OCI-LY3 (cell line): ENCODE measurements at regions not wholly inside any gene's neighbourhood (a gene's known extent, or its start where the extent isn't known, plus 50 kb on each side); places are given as distances from the start of the nearest gene placed in this dataset.

Experiments used
- H2AFZ ChIP-seq: fragments of 200-600, 300-600 bp; shearing (Covaris generic); 2 replicates; pipeline ENCODE4 v1.6.0; 2014; ENCODE audit warnings: antibody characterized with exemption, low read depth, low read length
- H3K27ac ChIP-seq: fragments of 200-600, 300-600 bp; sonication (generic); 2 replicates; pipeline ENCODE4 v1.5.1; 2014; ENCODE audit warnings: mild to moderate bottlenecking, low read length, moderate library complexity, mixed read lengths
- H3K27me3 ChIP-seq: fragments of 200-600, 300-600 bp; sonication (generic); 2 replicates; pipeline ENCODE4 v1.6.1; 2014; ENCODE audit warnings: low read depth, low read length, mixed read lengths
- H3K36me3 ChIP-seq: fragments of 200-600, 300-600 bp; sonication (generic); replicated peaks from 2 replicates; pipeline ENCODE3; 2014; ENCODE audit warnings: low read depth, low read length, mixed read lengths
- H3K4me1 ChIP-seq: fragments of 300-600, 200-600 bp; sonication (generic); 2 replicates; pipeline ENCODE4 v1.6.1; 2014; ENCODE audit warnings: low read length, mixed read lengths
- H3K4me2 ChIP-seq: fragments of 200-600, 300-600 bp; sonication (generic); 2 replicates; pipeline ENCODE4 v1.6.1; 2014; ENCODE audit warnings: low read length, mixed read lengths
- H3K4me3 ChIP-seq: fragments of 300-600, 200-600 bp; sonication (generic); 2 replicates; pipeline ENCODE4 v1.5.1; 2014; ENCODE audit warnings: antibody characterized with exemption, mild to moderate bottlenecking, low read length, moderate library complexity
- H3K79me2 ChIP-seq: fragments of 300-600, 200-600 bp; shearing (Covaris generic); 2 replicates; pipeline ENCODE4 v1.6.1; 2014; ENCODE audit warnings: mild to moderate bottlenecking, low read length, mixed read lengths
- H3K9ac ChIP-seq: fragments of 300-600, 200-600 bp; shearing (Covaris generic); 2 replicates; pipeline ENCODE4 v1.6.0; 2014; ENCODE audit warnings: mild to moderate bottlenecking, low read length, moderate library complexity
- H3K9me3 ChIP-seq: fragments of 200-600, 300-600 bp; shearing (Covaris generic); 2 replicates; pipeline ENCODE4 v1.6.1; 2014; ENCODE audit warnings: low read length, mixed read lengths; ENCODE audit not compliant: insufficient read depth
- H4K20me1 ChIP-seq: fragments of 200-600, 300-600 bp; sonication (generic); 2 replicates; pipeline ENCODE4 v1.6.1; 2016; ENCODE audit warnings: low read length, mixed read lengths; ENCODE audit not compliant: insufficient read depth
- CTCF ChIP-seq: fragments of 200-600, 300-600 bp; sonication (generic); IDR thresholded peaks from 2 replicates; pipeline ENCODE4 v1.5.1; 2014; ENCODE audit warnings: antibody characterized with exemption, low read length, low read depth
- EZH2phosphoT487 ChIP-seq: fragments of 200-600 bp; shearing (Covaris generic); IDR thresholded peaks from 2 replicates; pipeline ENCODE4 v1.6.1; 2018; ENCODE audit warnings: antibody characterized with exemption, mixed run types, low read depth

- Histone ChIP-seq H3K27me3 (no peaks in the 10 kb centered on the region), H3K4me2 (no peak overlapping the region), H3K36me3 (no peaks in the 10 kb centered on the region), H3K27ac (no peak overlapping the region), H3K9ac (no peak overlapping the region), H4K20me1 (no peaks in the 10 kb centered on the region), H3K4me3 (no peak overlapping the region), H3K9me3 (no peaks in the 10 kb centered on the region), H3K79me2 (no peaks in the 10 kb centered on the region), H2AFZ (no peak overlapping the region), H3K4me1 (no peaks in the 10 kb centered on the region)
- TF ChIP-seq CTCF (no peak), EZH2phosphoT487 (no peak)
Observed at GRCh38 chr14:97887690-97888089, 1090.5 kb downstream of the VRK1 start.

GRCh38 chr14:97888331-97888730 lies 1091.1 kb downstream of the VRK1 start:
- Histone ChIP-seq H4K20me1 (no peaks in the 10 kb centered on the region), H3K27ac (no peak overlapping the region), H2AFZ (no peak overlapping the region), H3K27me3 (no peaks in the 10 kb centered on the region), H3K9me3 (no peaks in the 10 kb centered on the region), H3K79me2 (no peaks in the 10 kb centered on the region), H3K36me3 (no peaks in the 10 kb centered on the region), H3K4me1 (no peaks in the 10 kb centered on the region), H3K4me3 (no peak overlapping the region), H3K9ac (no peak overlapping the region), H3K4me2 (no peak overlapping the region)
- TF ChIP-seq CTCF (no peak), EZH2phosphoT487 (no peak)

- Histone ChIP-seq H3K27ac (no peak overlapping the region), H3K4me2 (no peak overlapping the region), H3K4me3 (no peak overlapping the region), H3K79me2 (no peaks in the 10 kb centered on the region), H3K4me1 (no peaks in the 10 kb centered on the region), H2AFZ (no peak overlapping the region), H3K9me3 (no peaks in the 10 kb centered on the region), H4K20me1 (no peaks in the 10 kb centered on the region), H3K9ac (no peak overlapping the region), H3K36me3 (no peaks in the 10 kb centered on the region), H3K27me3 (0 out of 2 replicates have a peak, but pooled peaks cover 4% of the 10 kb centered on the region)
- TF ChIP-seq EZH2phosphoT487 = no peak
- no peak for TF ChIP-seq CTCF
Observed at GRCh38 chr14:97891515-97891914, 1094.3 kb downstream of the VRK1 start.

- TF ChIP-seq EZH2phosphoT487 (no peak), CTCF (no peak)
- no peak overlapping the region for H3K27ac ChIP-seq
- H3K4me2 ChIP-seq = no peak overlapping the region
- H3K4me3 ChIP-seq = no peak overlapping the region
- H4K20me1 ChIP-seq = no peaks in the 10 kb centered on the region
- no peaks in the 10 kb centered on the region for H3K4me1 ChIP-seq
- H3K9ac ChIP-seq = no peak overlapping the region
- H3K36me3 ChIP-seq = no peaks in the 10 kb centered on the region
- no peaks in the 10 kb centered on the region for H3K9me3 ChIP-seq
- no peaks in the 10 kb centered on the region for H3K79me2 ChIP-seq
- H2AFZ ChIP-seq = no peak overlapping the region
- H3K27me3 ChIP-seq = peaks cover 4% of the 10 kb centered on the region; the same call in 1 of the 2 replicates
Observed at GRCh38 chr14:97894552-97894951, 1097.4 kb downstream of the VRK1 start.
